HG03520 (cell line): ENCODE measurements at regions not wholly inside any gene's neighbourhood (a gene's known extent, or its start where the extent isn't known, plus 50 kb on each side); places are given as distances from the start of the nearest gene placed in this dataset.

Experiments
- ATAC-seq: cut with Tn5 transposase; IDR thresholded peaks from one replicate; pipeline ENCODE4 v1.9.1; 2021; ENCODE audit warnings: mild to moderate bottlenecking, moderate library complexity; ENCODE audit not compliant: unreplicated experiment

- no peak for ATAC-seq
Observed at GRCh38 chr4:108219998-108220397, 51.3 kb upstream of the LEF1 start.
